ENCODE measurements at regions not wholly inside any gene's neighbourhood (a gene's known extent, or its start where the extent isn't known, plus 50 kb on each side); places are given as distances from the start of the nearest gene placed in this dataset.
A peak's percentile ranks its signal among the peaks of the same experiment; 100 is the strongest.
"Not testable (repeated sequence)": the region's sequence is repeated elsewhere in the genome, so short reads cannot be mapped to it uniquely, and the experiment has no call there.

DNA sequence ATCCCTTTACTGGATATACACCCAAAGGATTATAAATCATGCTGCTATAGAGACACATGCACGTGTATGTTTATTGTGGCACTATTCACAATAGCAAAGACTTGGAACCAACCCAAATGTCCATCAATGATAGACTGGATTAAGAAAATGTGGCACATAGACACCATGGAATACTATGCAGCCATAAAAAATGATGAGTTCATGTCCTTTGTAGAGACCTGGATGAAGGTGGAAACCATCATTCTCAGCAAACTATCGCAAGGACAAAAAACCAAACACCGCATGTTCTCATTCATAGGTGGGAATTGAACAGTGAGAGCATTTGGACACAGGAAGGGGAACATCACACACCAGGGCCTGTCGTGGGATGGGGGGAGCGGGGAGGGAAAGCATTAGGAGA is 52.4 kb upstream of the FAM135A start:
- not testable (repeated sequence) for DNase-seq (ENCODE audit: low read depth)

DNA sequence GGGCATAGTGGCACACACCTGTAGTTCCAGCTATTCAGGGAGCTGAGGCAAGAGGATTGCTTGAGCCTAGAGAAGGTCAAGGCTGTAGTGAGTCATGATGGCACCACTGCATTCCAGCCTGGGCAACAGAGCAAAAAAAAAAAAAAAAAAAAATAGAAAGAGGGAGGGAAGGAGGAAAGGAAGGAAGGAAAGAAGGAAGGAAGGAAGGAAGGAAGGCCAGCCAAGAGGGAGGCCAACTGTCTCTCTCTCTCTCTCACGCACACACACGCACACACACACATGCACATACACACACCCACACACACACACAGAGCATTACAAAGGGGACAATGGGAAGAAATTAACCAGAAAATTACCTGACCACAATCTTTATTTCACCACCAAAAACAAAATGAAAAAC is 50.6 kb upstream of the COL9A1 start:
- DNase-seq (ENCODE audit: low read depth), result peak; percentile 23

All from HT1080 (cell line).